GM12864 (cell line): ENCODE measurements at regions not wholly inside any gene's neighbourhood (a gene's known extent, or its start where the extent isn't known, plus 50 kb on each side); places are given as distances from the start of the nearest gene placed in this dataset.

Experiments used
- DNase-seq: peaks from one replicate; pipeline ENCODE4 v3.0.0-alpha.2; 2011; ENCODE audit warnings: low read depth
- H3K4me3 ChIP-seq: 2 replicates; pipeline ENCODE4 v1.5.1; 2011; ENCODE audit warnings: mild to moderate bottlenecking, low read depth, low read length, control low read depth
- TF ChIP-seq, protein P1 (sequence below): IDR thresholded peaks from 2 replicates; pipeline ENCODE4 v1.5.1; 2011; ENCODE audit warnings: low read depth, mild to moderate bottlenecking, moderate library complexity, low read length, control low read depth, inconsistent platforms; ENCODE audit errors: missing control alignments

DNA sequence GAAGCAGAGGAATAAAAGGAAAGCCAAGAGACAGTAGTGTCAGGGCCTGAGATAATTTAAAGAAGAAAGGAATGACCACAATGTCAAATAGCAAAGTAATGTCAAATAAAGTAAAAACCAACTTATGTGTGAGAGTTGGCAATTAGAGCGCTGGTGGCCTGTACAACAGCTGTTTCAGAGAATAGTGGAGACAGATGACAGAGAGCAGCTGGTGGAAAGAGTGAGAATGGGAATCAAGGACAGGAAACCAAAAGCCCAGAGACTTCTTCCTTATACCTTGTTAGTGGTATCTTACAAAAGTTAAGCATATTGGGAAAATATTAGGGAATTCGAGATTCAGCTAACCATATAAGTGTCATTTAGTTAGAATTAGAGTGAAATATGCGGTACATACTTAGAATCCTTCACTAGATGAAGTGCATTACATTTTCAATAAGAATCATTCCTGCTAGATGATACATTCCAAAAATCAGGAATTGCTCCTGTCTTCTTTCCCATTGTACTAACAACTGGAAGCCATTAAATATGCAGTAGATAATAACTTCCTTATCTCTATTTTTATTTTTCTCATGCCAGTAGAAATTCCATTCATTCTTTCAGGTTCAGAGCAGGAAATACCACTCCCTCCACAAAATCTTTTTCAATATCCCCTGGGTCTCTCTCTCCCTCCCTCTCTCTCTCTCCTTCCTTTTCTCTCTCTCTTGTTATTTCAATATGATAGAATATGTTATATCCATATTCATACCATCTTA lies 525.4 kb downstream of the CENPC start:
- no peak overlapping the region for H3K4me3 ChIP-seq
- no peak for DNase-seq
- TF ChIP-seq, protein P1, sequence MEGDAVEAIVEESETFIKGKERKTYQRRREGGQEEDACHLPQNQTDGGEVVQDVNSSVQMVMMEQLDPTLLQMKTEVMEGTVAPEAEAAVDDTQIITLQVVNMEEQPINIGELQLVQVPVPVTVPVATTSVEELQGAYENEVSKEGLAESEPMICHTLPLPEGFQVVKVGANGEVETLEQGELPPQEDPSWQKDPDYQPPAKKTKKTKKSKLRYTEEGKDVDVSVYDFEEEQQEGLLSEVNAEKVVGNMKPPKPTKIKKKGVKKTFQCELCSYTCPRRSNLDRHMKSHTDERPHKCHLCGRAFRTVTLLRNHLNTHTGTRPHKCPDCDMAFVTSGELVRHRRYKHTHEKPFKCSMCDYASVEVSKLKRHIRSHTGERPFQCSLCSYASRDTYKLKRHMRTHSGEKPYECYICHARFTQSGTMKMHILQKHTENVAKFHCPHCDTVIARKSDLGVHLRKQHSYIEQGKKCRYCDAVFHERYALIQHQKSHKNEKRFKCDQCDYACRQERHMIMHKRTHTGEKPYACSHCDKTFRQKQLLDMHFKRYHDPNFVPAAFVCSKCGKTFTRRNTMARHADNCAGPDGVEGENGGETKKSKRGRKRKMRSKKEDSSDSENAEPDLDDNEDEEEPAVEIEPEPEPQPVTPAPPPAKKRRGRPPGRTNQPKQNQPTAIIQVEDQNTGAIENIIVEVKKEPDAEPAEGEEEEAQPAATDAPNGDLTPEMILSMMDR = no peak

DNA sequence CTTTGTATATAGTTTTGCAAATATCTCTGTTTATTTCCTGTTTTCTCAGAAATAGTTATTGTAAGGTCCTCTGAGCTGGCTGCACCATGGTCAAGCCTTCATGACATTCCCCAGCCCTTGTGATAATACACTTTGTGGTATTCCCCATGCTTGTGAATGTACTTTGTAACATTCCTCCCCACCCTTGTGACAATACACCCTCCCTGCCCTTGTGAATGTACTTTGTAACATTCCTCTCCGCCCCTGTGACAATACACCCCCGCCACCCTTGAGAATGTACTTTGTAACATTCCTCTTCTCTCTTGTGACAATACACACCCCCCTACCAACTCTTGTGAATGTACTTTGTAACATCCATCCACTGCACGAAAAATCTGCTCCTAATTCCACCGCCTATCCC lies 530.7 kb downstream of the CENPC start:
- no peak for DNase-seq
- TF ChIP-seq, protein P1 = no peak
- H3K4me3 ChIP-seq = no peak overlapping the region

DNA sequence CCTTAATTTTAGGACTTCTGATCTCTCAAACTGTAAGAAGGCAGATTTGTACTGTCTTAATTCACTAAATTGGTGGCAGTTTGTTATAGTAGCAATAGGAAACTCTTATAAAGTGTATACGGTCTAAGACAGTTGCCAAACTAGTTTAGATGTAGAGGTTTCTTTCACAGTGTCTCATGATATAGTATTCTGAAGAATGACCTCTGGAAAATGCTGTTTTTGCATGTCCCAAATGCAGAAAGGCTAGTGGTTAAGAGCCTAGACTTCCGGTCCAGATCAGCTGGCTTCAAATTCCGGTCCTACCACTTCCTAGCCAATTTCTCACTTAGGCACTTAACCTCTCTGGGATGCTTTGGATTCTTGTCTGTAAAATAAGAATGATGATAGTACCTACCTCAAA lies 538.5 kb downstream of the CENPC start:
- TF ChIP-seq, protein P1 = no peak
- no peak for DNase-seq
- H3K4me3 ChIP-seq = no peak overlapping the region

DNA sequence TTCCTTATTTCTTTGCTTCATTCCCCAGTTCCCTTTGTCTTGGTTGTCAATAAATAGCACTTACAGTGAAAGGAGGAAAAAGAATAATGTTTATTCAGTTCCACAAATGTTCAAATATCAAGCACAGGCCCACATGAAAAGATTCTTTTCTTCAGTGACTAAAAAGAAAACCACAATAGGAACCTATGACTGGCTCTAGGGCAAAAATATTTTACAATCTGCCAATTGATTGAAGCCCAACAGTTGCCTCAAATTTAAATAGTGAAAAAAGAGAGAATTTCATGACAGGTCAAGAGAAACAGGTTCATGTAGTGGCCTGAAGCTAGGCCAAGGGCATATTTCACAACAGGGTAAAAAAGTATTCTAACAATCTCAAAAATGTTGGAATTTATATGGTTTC lies 553.8 kb downstream of the CENPC start:
- no peak overlapping the region for H3K4me3 ChIP-seq
- TF ChIP-seq, protein P1 = no peak
- DNase-seq = no peak

DNA sequence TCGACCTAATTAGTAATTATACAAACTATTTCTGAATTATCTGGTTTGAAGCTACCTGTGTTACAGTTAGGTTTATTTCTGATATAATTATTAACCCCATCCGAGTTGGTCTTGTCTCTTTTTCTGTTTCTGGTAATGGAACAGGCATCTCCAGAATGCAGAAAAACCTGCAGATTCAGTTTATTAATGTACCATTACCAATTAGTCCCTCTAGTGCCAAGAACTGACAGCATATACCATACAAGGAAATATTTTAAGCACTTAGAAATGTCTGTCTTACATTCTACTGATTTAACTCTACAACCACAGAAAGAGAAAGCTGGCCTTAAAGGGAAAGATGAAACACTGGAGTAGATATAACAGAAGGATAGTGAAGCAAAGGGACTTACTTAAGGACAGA lies 570.6 kb downstream of the CENPC start:
- TF ChIP-seq, protein P1 = no peak
- DNase-seq = no peak
- no peak overlapping the region for H3K4me3 ChIP-seq

DNA sequence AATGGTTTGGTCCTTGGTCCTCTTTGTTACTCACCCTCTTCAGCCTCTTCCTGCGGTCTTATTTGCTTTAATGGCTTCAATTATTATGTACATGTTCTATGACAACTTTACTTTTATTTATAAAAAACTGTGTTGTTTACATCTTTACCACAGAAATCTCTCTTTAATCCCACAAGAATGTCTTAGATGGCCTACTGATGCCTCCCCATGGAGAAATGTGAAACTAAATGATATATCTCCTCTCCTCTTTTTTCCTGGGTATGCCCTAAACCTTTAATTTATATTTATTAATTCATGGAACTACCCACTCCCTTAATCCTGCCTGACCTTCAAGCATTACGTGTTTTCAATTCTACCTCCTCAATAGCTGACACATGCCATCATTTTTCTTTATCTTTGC lies 573.2 kb downstream of the CENPC start:
- H3K4me3 ChIP-seq = no peak overlapping the region

More for the DNA sequence above, 573.2 kb downstream of the CENPC start:
- no peak for DNase-seq
- TF ChIP-seq, protein P1 = no peak
